Neural cell (in vitro differentiated cells): ENCODE measurements at regions not wholly inside any gene's neighbourhood (a gene's known extent, or its start where the extent isn't known, plus 50 kb on each side); places are given as distances from the start of the nearest gene placed in this dataset.
"Not testable (repeated sequence)": the region's sequence is repeated elsewhere in the genome, so short reads cannot be mapped to it uniquely, and the experiment has no call there.

Source experiments
- H2AFZ ChIP-seq: fragments of 200-600, 300-800 bp; sonication (generic), shearing (Covaris generic); 2 replicates; pipeline ENCODE4 v1.6.0; 2014; ENCODE audit warnings: low read depth, mild to moderate bottlenecking, antibody characterized with exemption, low read length, moderate library complexity
- H3F3A ChIP-seq: fragments of 200-600 bp; shearing (Covaris generic); 2 replicates; pipeline ENCODE4 v1.6.1; 2016; ENCODE audit warnings: mild to moderate bottlenecking, moderate library complexity, mixed read lengths, antibody characterized with exemption, low read length; ENCODE audit not compliant: insufficient read depth, poor library complexity, severe bottlenecking
- H3K27ac ChIP-seq: fragments of 200-600, 300-800 bp; sonication (generic), shearing (Covaris generic); 2 replicates; pipeline ENCODE4 v1.5.1; 2014; ENCODE audit warnings: mild to moderate bottlenecking, low read length, moderate library complexity
- H3K27me3 ChIP-seq: fragments of 300-800, 200-600 bp; sonication (generic), shearing (Covaris generic); 2 replicates; pipeline ENCODE4 v1.6.0; 2014; ENCODE audit warnings: mild to moderate bottlenecking, low read depth, low read length, moderate library complexity; ENCODE audit not compliant: insufficient read depth
- H3K36me3 ChIP-seq: fragments of 300-800, 200-600 bp; sonication (generic), shearing (Covaris generic); 2 replicates; pipeline ENCODE4 v1.5.1; 2014; ENCODE audit warnings: mild to moderate bottlenecking, antibody characterized with exemption, low read length, moderate library complexity; ENCODE audit not compliant: insufficient read depth
- H3K4me2 ChIP-seq: fragments of 300-800, 200-600 bp; sonication (generic), shearing (Covaris generic); 2 replicates; pipeline ENCODE4 v1.6.0; 2014; ENCODE audit warnings: mild to moderate bottlenecking, low read length
- H3K4me3 ChIP-seq: fragments of 300-800, 200-600 bp; sonication (generic), shearing (Covaris generic); 2 replicates; pipeline ENCODE4 v1.5.1; 2014; ENCODE audit warnings: mild to moderate bottlenecking, low read length, moderate library complexity
- H3K79me2 ChIP-seq: fragments of 200-600 bp; shearing (Covaris generic); replicated peaks from 2 replicates; pipeline ENCODE4 v1.6.0; 2014; ENCODE audit warnings: mild to moderate bottlenecking, low read length, moderate library complexity; ENCODE audit not compliant: insufficient read depth
- H3K9ac ChIP-seq: fragments of 300-800, 200-600 bp; sonication (generic), shearing (Covaris generic); 2 replicates; pipeline ENCODE4 v1.6.1; 2016; ENCODE audit warnings: mild to moderate bottlenecking, low read length, mixed read lengths
- H3K9me2 ChIP-seq: fragments of 200-600 bp; shearing (Covaris generic); 2 replicates; pipeline ENCODE4 v1.6.1; 2016; ENCODE audit warnings: mild to moderate bottlenecking, low read length, mixed read lengths; ENCODE audit not compliant: insufficient read depth
- H3K9me3 ChIP-seq: fragments of 200-600, 300-800 bp; sonication (generic), shearing (Covaris generic); 2 replicates; pipeline ENCODE4 v1.6.1; 2016; ENCODE audit warnings: mild to moderate bottlenecking, mixed run types, low read length, moderate library complexity, mixed read lengths
- H4K20me1 ChIP-seq: fragments of 200-600 bp; shearing (Covaris generic); 2 replicates; pipeline ENCODE4 v1.6.1; 2016; ENCODE audit warnings: mild to moderate bottlenecking, mixed run types; ENCODE audit not compliant: insufficient read depth
- EP300 ChIP-seq: fragments of 450-650 bp; conservative IDR thresholded peaks from 2 replicates; pipeline ENCODE4 v1.6.1; 2014; ENCODE audit warnings: antibody characterized with exemption, mild to moderate bottlenecking, moderate library complexity; ENCODE audit not compliant: poor library complexity, severe bottlenecking
- MXI1 ChIP-seq: fragments of 450-650 bp; conservative IDR thresholded peaks from 2 replicates; pipeline ENCODE4 v1.6.1; 2014; ENCODE audit warnings: antibody characterized with exemption, mild to moderate bottlenecking; ENCODE audit not compliant: poor library complexity, severe bottlenecking
- POLR2AphosphoS5 ChIP-seq: IDR thresholded peaks from 2 replicates; pipeline ENCODE4 v1.6.1; 2012
- RAD21 ChIP-seq: fragments of 450-650 bp; conservative IDR thresholded peaks from 2 replicates; pipeline ENCODE4 v1.6.1; 2014; ENCODE audit warnings: antibody characterized with exemption, mild to moderate bottlenecking, moderate library complexity
- TAF1 ChIP-seq: IDR thresholded peaks from 2 replicates; pipeline ENCODE4 v1.6.1; 2012; ENCODE audit warnings: low read depth
- TF ChIP-seq, protein P1 (sequence below): IDR thresholded peaks from 2 replicates; pipeline ENCODE4 v1.6.1; 2012; ENCODE audit warnings: borderline replicate concordance
- TF ChIP-seq, protein P2 (sequence below): fragments of 450-650 bp; IDR thresholded peaks from 2 replicates; pipeline ENCODE4 v1.5.1; 2014; ENCODE audit warnings: antibody characterized with exemption, mild to moderate bottlenecking, moderate library complexity; ENCODE audit not compliant: poor library complexity, severe bottlenecking

DNA sequence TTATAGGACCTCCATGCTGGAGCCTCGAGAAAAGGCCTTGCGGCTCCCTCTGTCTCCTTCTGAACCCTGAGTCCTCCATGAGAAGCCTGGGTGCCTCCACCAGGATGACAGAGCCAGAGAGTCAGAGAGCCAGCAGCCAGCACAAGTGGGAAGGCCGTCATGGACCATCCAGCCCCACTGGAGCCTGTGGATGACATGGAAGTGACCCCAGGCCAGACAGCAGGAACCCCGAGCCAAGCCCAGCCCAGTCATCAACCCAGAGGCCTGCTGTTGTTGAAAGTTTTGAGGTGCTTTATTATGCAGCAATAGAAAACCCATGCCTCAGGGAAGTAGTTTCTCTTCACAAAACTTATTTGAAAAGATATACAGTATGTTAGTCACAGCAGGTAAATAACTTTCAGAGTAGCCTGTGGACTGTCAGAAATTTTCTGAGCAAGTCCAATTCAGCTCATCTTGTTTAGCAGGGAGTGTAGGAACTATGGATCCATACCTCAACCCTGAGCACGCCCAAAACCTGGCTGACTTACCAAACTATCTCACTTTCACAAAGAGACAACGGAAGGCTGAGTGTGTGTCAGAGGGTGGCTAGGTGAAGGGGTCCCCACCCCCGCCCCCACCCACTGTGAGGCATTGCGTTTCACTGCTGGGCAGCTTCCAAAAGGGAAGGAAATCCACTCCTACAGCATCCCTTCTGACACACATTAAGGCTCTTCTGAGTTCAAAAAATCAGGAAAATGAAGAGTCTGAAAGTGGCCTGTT lies 79.9 kb upstream of the NDUFV2 start:
- Histone ChIP-seq H3K9me3 (no peaks in the 10 kb centered on the region), H3K9ac (no peak overlapping the region), H3K79me2 (no peaks in the 10 kb centered on the region), H3K9me2 (no peaks in the 10 kb centered on the region), H3K4me3 (no peak overlapping the region), H3K36me3 (no peaks in the 10 kb centered on the region), H3F3A (no peaks in the 10 kb centered on the region), H3K27ac (no peak overlapping the region), H3K27me3 (no peaks in the 10 kb centered on the region), H2AFZ (no peak overlapping the region), H4K20me1 (no peaks in the 10 kb centered on the region), H3K4me2 (no peak overlapping the region)
- TF ChIP-seq RAD21 (no peak), EP300 (no peak), MXI1 (no peak), POLR2AphosphoS5 (no peak), TAF1 (no peak)
- TF ChIP-seq, protein P1, sequence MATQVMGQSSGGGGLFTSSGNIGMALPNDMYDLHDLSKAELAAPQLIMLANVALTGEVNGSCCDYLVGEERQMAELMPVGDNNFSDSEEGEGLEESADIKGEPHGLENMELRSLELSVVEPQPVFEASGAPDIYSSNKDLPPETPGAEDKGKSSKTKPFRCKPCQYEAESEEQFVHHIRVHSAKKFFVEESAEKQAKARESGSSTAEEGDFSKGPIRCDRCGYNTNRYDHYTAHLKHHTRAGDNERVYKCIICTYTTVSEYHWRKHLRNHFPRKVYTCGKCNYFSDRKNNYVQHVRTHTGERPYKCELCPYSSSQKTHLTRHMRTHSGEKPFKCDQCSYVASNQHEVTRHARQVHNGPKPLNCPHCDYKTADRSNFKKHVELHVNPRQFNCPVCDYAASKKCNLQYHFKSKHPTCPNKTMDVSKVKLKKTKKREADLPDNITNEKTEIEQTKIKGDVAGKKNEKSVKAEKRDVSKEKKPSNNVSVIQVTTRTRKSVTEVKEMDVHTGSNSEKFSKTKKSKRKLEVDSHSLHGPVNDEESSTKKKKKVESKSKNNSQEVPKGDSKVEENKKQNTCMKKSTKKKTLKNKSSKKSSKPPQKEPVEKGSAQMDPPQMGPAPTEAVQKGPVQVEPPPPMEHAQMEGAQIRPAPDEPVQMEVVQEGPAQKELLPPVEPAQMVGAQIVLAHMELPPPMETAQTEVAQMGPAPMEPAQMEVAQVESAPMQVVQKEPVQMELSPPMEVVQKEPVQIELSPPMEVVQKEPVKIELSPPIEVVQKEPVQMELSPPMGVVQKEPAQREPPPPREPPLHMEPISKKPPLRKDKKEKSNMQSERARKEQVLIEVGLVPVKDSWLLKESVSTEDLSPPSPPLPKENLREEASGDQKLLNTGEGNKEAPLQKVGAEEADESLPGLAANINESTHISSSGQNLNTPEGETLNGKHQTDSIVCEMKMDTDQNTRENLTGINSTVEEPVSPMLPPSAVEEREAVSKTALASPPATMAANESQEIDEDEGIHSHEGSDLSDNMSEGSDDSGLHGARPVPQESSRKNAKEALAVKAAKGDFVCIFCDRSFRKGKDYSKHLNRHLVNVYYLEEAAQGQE = no peak
- TF ChIP-seq, protein P2, sequence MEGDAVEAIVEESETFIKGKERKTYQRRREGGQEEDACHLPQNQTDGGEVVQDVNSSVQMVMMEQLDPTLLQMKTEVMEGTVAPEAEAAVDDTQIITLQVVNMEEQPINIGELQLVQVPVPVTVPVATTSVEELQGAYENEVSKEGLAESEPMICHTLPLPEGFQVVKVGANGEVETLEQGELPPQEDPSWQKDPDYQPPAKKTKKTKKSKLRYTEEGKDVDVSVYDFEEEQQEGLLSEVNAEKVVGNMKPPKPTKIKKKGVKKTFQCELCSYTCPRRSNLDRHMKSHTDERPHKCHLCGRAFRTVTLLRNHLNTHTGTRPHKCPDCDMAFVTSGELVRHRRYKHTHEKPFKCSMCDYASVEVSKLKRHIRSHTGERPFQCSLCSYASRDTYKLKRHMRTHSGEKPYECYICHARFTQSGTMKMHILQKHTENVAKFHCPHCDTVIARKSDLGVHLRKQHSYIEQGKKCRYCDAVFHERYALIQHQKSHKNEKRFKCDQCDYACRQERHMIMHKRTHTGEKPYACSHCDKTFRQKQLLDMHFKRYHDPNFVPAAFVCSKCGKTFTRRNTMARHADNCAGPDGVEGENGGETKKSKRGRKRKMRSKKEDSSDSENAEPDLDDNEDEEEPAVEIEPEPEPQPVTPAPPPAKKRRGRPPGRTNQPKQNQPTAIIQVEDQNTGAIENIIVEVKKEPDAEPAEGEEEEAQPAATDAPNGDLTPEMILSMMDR = no peak

DNA sequence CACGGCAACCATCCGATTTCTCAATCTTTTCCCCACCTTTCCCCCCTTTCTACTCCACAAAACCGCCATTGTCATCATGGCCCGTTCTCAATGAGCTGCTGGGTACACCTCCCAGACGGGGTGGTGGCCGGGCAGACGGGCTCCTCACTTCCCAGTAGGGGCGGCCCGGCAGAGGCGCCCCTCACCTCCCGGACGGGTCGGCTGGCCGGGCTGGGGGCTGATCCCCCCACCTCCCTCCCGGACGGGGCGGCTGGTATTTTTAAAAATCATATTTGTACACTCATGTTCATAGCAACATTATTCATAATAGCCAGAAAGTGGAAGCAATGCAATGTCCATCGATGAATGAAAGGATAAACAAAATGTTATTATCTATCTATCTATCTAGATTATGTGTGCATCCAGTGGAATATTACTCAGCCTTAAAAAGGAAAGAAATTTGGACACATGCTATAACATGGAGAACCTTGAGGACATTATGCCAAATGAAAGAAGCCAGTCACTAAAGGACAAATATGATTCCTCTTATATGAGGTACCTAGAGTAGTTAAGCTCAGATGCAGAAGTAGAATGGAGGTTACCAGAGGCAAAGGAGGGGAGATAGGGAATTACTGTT lies 78.4 kb upstream of the NDUFV2 start:
- not testable (repeated sequence) for H3K4me3 ChIP-seq, H3K4me2 ChIP-seq, H3K79me2 ChIP-seq, H4K20me1 ChIP-seq, H3K36me3 ChIP-seq, H3K9me2 ChIP-seq, H2AFZ ChIP-seq, H3K9ac ChIP-seq, H3K9me3 ChIP-seq, H3F3A ChIP-seq, H3K27ac ChIP-seq, H3K27me3 ChIP-seq
